HG03571 (cell line): ENCODE measurements at regions not wholly inside any gene's neighbourhood (a gene's known extent, or its start where the extent isn't known, plus 50 kb on each side); places are given as distances from the start of the nearest gene placed in this dataset.

Experiments
- ATAC-seq: cut with Tn5 transposase; IDR thresholded peaks from one replicate; pipeline ENCODE4 v1.9.1; 2021; ENCODE audit not compliant: unreplicated experiment

DNA sequence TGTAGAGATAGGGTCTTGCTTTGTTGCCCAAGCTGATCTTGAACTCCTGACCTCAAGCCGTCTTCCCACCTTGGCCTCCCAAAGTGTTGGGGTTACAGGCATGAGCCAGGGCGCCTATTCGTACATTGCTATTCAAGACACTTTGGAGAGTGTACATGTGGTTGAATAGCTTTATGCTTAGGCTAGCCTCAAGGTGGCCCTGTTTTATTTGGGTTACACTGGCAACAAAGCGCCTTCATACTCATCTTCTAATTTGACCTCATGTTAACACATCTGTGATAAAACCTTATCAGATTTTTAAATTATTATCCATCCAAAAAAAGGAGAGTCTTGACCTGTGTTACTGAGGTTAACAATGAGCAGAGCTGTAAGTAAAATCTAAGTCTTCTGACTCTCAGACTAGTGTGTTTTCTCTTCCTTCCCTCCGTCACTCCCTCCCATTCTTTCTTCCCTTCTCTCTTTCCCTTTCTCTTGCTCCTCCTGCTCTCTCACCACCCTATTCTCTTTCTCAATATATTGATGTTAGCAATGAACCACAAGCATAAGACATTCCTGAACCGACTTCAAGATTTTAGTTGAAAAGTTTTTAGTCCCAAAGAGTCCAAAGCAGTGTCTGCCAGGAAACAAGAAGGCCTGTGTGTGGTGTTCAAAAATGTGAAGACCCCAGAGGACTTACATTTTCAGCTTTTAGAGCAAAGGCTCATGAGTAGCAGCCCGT, 603.7 kb upstream of the CFAP20DC start:
- no peak for ATAC-seq

DNA sequence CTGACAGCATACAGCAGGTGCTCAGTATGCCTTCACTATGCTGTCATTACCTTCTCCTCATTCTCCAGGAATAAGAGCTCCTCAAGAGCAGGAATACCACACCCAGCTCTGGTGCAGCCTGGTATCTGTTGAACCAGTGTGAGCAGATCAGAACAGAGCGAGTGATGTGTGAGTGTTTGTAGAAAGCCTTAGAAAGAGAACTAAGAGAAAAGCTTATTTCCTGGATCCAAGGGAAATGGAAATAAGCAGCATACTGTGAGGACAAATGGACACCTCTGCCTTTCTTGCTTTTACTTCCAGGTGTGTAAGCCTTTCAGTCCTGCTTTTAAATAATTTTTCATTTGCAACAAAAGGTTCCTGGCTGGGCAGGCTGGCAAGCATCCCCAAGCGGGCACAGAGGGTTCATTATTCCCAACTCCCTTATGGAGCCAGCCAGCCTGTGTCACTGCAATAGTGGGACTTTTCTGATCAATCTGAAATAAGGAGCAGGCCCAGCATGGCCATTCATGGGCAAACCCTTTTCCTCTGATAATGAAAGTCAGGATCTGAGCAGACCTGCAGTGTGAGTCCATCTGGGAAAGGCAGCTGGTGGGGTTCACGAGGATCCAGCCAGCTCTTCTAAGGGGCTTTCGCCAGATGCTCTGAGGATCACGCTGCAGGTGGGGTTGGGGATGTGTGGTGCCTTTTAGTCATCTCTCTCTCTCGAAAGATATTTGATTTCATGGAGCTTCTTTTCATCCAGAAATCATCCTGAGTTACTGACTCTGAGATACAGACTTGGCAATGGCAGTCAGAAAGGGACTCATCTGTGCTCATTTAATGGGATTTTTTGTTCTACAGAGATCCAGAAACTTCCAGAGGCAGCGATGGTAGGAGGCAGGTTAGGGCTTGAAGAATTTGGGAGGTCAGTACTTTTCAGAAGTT, 594.9 kb upstream of the CFAP20DC start:
- no peak for ATAC-seq

DNA sequence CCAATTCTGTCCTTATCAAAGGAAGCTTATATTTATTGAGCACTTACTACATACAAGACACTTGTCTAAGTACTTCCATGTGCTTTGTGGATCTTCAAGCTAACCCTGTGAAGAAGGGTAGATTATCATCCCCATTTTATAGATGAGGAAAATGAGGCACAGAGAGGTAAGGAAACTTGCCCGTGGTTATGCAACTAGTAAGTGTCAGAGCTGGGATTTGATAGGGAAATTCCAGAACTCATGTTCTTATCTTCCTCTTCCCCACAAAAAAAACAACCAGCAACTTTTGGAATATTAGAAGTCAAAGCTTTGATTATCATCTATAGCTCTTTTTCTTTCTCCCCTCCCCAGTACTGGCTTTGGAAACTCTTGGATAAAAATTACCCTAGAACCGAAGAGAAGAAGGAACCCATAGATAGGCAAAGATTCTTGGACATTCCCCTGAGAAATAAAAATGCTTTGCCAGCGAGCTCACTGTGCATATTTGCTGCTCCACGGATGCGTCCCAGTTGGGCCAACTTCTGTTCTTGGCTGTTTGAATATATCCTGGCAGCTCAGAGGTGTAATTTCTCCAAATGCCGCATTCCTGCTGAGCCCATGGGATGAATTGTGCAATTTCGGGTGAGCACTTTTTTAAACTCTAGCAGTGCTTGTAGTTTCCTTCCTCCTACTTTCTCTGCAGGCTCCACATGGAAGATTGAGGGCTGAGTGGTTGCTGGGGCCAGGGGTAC, 591.5 kb upstream of the CFAP20DC start:
- no peak for ATAC-seq

DNA sequence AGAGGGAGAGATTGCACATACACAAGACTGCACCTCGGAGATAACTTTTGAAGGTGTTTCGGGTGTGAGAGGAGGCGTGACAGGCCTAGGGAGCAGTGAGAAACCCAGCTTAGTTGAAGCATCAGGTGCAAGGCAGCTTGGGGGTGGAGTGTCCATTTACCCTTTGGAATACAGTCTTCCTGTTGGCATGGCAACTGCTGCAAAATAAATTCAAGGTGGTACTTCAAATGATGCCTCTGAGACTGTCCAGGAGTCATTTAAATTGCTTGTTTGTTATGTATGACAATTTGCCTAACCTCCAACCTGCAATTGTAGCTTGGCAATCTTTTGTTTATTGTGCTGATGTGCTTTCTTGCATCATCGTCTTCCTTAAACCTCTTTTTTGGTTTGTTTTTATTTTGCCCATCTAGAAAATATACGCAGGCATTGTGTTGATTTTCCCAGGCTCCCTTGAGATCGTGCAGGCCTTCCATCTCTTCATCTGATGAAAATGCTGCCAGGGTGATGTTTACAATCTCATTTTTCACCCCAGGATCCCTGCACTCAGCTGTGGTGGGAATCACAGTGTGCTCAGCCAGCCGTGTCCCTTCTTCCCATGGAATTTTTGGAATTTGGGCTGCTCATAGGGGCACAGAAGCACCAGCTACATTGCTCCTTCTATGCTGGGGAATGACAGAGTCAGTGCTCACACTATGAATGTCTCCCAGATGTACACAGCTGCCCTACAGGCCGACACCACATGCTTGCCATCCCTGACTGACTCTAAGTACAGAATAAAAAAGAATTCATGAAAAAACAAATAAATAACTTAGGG, 583.1 kb upstream of the CFAP20DC start:
- ATAC-seq: no peak

DNA sequence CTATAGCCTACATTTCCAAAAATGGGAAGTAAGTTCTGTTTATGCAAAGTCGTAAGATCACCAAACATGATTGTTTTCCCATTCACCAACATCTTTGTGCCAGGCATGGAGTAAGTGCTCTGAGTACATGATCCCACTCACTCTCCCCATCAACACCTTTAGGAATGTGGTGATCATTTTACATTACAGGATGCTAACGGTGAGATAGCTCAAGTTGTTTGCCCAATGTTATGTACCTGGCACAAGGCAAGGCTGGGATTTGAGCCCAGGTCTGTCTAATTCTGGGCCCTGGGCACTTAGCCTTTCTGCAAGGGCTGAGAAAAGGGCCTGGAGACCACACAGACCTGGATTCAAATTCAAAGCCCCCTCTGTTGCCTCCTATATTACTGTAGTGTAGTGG, 581.7 kb upstream of the CFAP20DC start:
- ATAC-seq: no peak

DNA sequence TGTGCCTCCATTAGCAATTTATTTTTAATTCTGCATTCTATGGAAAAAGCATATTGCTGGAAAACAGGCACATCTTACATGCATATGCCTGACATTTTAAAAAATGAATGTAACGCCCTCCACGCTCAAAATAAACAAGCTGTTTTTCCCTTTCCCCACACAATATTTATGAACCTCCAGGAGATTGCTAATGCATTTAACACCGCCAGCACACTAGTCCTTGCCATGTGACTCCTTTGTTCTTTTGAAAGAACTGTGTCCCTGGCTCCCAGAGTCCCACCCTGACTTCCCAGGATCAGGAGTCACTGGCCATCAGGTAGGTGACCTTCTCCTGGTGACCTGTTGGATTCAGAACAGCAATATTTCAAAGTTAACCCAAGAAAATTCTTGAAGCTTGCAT, 571.2 kb upstream of the CFAP20DC start:
- ATAC-seq: no peak

DNA sequence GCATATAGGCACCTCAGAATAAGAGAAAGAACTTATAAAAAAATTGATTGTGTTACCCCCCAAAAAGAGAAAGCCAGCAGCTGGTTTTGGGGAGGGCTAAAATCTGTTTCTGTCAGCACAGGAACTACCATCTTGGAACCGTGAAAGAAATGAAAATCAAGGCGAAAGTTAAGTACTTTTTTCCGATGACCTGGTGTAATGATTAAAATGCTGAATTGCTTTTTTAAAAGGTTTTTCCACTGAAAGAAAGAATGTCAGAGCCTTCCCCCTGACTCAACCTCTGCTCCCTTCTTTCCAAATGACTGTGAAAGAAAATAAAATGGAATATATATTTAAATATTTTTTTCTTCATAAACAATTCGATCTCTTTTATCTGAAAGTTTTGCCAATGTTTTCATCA, 570.5 kb upstream of the CFAP20DC start:
- no peak for ATAC-seq

DNA sequence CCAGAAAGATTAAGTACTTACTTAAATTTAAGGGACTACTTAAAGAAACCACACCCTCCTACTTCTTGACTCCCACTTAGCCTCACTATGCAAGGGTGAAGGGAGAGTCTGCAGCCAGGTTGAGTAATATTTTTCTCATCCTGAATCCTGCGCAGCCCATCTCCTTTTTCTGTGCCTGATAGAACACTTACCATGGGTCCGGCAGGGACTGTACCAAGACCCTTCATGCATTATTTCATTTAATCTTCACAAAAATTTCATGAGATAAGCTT, 562.6 kb upstream of the CFAP20DC start:
- ATAC-seq: no peak

DNA sequence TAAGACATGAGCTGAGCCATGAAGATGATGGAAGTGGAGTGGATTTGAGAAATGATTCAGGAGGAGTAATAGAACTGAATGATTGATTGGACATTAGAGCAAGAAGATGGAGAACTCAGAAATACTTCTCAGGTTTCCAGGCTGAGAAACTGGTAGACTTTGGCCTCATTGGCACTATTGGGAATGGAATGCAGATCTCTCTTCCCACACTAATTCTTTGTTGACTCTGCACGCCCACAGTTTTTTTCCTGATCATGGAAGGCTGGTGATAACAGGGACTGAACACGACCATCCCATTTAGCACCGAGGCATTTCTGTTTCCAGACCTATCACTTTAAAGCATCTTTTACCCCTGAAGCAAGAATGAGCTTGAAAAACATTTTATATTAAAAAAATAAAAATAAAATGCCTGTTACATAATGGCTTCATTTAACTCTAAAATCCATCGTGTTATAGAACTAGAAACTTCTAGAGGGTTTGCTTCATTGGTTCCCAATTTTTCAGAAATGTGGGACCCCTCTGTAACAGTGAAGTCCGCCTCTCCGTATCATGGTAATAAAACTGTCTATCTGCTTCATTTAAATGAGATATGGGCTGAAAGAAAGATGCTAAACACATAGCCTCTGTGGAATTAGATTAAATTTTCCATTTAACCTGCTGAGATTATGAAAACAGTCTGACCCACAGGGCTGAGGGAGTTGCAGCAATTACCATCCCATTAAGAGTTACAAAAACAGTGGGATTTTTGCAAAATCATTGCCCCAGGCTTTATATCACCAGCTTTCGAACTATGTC, 562.0 kb upstream of the CFAP20DC start:
- ATAC-seq: no peak

DNA sequence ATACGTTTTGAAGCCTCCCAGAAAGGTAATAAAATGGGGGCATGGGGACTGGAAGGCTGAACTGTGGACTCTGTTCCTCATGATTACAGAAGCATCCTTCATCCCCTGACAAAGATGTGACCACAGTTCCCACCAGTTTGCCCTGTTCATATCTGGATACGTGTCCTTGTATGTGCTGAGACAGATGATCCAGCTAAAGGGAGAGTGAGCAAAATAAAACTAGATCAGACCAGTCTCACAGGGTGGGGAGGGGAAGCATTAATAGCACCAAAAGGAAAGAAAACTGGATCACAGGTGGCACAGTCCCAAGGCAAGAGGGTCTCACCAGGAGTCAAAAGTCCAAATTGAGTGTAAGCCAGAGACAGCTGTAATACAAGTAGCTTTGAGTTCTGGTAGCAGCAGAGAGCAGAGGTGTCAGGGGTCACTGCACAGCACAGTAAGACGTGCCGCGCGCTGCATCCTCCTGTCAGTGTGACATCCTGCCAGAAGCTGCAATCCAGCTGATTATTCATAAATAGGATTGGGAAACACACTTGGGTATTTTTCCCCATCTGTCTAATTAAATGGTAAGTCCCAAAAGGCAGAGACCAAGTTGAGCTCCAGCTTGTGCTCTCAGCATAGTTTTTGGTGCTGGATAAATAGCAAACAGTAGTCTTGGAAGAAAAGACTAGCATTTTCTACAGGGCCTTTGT, 560.0 kb upstream of the CFAP20DC start:
- no peak for ATAC-seq

DNA sequence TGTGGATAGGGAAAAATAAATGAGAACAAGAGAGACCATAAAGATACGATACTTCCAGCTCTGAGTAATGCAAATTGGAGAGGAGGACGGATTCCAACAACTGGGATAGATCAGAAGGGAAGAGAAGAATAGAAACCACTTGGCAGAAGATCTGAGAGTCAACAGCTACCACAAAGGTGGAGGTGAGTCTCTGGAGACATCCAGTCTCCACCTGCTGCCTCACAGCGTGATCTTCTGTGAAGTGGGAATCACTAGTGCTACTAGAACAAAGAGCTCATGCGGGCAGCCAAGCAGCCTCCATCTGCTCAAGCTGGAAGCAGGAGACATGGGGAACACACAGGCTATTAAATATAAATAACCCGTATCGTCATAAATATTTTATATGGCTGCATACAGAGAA, 558.5 kb upstream of the CFAP20DC start:
- no peak for ATAC-seq

DNA sequence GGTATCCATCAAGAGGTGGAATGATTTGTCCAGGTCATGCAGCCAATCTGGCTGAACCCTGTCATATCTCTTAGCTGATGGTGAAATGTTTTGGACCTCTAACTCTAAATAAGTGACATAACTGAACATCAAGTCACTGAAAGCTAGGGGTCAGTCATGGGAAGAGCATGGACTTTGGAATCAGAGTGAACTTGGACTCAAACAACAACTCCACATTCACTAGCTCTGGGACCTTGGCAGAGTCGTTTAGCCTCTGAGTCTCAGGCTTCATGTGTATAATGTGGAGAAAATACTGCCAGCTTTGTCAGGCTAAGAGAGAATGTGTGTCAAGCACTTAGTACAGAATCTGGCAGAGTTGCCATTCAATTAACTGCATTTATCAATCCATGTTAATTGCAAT, 557.8 kb upstream of the CFAP20DC start:
- no peak for ATAC-seq

DNA sequence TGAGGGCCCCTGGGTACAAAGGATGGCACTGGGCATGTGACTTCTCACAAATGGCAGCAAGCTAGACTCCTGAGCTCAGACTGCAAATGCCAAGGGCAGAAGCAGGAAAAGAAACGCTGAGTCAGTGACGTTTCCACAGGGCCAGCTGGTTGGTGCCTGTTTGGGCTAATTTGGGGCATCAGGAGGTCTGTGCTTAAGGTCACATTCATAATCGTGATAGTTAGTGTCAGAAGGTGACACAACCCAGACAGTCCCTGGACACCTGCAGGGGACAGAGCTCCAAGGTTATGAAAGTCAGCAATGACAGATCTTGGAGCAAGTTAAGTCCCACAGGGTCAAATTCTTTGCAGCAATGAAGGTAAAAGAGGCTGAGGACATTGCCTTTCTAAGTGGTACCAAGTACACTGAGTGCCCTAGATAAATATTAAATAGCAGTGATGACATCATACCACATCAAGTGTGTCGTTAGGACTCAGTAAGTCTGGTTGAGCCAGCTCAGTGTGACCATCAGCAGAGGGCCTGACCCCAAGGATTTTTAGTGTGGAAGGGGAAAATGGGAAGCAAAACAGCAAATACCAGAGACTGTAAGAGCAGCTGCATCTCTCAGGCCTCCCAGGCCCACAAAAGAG, 556.9 kb upstream of the CFAP20DC start:
- no peak for ATAC-seq

DNA sequence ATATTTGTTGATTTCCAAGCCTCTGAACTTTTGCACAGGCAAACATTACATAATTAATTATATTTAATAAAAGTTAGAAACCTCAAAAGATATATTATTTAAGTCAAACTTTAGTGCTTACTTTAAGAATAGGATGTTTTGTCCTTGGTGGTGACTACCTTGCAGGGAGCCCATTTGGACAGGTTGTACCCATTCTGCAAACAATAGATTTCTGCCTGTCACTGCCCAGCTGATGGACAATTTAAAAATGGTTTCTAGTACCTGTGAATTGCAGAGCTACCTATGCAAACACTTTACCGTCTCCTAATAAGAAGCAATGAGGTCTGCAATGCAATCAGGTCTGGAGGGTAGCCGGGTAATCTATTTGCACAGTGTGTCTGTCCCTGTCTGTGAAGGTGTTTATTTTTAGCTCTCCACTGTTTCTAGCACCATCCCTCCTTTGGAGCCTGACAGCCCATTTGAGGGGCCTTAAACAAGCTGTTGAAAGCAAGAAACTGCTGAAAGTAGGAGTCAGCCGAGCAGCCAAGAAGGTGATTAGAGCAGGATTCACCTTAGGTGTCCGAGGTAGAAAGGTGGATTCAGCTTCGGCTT, 556.2 kb upstream of the CFAP20DC start:
- ATAC-seq: no peak

DNA sequence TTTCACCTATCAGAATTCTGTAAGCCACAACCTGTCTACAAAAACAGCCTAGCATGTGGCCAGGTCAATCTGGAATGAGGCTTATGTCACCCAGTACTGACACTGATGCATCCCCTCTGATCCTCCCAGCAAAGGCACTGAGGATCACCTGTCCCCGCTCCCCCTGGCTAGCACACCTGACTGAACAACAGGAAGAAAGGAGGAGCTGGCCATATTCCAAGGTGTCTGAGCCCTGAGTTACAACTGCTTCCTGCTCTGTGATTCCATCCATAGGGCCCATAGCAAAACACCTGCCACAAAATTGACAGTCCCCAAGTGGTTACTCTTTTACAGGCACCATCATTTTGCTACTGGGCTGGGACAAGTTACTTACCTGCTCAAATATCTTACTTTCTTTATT, 555.5 kb upstream of the CFAP20DC start:
- no peak for ATAC-seq

DNA sequence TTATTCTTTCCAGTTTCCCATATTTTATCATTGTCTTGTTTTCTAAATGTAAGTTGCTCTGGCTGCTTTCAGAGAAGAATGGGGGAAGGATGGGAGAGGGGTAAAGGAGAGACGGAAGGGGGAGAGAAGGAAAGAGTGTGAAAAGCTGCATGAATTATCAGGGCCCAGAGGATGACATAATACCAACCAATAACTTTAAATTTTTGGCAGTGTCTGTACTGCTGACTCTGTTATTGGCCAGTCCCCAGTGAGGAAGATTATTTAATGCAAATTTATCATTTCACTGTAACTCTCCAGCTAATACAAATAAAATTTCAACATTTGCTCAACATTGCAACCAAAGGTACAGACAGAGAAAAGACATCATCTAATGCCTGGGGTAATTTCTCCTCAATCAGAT, 551.7 kb upstream of the CFAP20DC start:
- ATAC-seq: no peak

DNA sequence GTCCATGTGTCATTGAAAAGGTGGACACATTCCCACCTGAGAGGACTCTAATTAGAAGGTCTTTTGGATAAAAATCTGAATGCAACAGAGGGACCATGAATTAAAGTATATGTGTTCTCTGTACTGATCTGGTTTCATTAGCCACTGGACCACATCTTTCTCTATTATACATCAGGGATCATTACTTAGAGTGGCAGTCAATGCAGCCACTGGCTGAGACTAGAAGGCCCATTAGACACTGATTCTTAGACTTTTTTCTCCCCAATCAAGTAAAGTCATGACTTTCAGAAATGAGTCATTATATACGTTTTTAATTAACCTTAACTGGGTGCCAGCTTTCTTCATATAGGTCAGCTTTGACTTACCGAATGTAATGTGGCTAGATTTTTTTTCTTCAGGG, 550.8 kb upstream of the CFAP20DC start:
- ATAC-seq: no peak

DNA sequence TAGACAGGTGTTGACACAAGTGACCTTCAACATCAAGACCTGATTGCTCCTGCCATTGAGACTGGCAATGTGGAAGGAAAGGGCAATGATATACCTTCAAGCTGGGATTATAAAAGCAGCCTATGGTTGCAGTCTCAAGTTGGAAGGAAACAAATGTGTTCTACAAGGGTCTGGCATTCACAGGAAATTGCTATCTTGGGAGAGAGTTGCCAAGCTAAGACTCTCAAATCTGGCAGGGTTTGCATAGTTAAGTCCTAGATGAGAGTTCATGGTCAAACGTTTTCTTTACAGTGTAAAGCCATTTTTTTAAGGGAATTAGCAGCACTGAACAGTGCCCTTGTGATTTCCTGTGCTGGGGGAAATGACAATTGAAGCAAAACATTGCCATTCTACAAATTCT, 546.9 kb upstream of the CFAP20DC start:
- no peak for ATAC-seq

DNA sequence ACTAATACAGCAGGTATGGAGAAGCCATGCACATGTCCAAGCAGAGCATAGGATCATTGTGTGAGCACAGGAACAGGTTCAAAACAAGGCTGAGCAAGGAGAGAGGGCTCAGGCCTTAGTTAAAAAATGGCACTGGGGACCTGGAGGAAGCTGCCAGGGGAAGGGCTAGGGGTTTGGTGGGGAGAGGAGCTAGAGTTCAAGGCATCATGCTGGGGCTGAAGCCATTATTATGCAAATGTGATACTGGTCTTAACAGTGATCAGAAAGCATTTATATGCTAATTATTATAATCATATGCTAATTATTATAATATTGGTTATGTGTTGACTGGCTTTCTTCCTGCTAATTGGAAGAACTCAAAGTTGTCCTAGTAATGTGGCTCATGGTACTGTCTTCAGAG, 546.0 kb upstream of the CFAP20DC start:
- no peak for ATAC-seq
